ENCODE measurements at regions not wholly inside any gene's neighbourhood (a gene's known extent, or its start where the extent isn't known, plus 50 kb on each side); places are given as distances from the start of the nearest gene placed in this dataset.

GRCh38 chr7:45978010-45978681 lies 57.1 kb upstream of the IGFBP3 start:
- intact Hi-C loops (cut with micrococcal nuclease; ENCODE audit: unreplicated experiment) = loop anchor here (1.0 to 5.0 kb wide), 4 partner anchors 55 to 674 kb away; no protein-coding TSS in a partner anchor
- H3K4me1 Mint-ChIP-seq (ENCODE audit: low read depth, unreplicated experiment) = peaks cover 73% of the 10 kb centered on the region
- peak; percentile 89 for DNase-seq
- no TSS peak for BruUV-seq (replicated peaks)
- CTCF ChIA-PET = interaction anchor here (0.6 to 4.1 kb wide), 10 partner anchors 8 to 1116 kb away, joined by 3 to 47 read pairs (median 3); partner anchors contain the start of gene IGFBP3
- H3K27ac Mint-ChIP-seq (ENCODE audit: unreplicated experiment) = peak overlapping the region; percentile 99
- peak overlapping the region; percentile 37 for H3K4me3 Mint-ChIP-seq (ENCODE audit: low read depth, unreplicated experiment)
- peaks cover 24% of the 10 kb centered on the region for H3K36me3 Mint-ChIP-seq (ENCODE audit: insufficient read depth, unreplicated experiment)
- no peak for TF ChIP-seq CTCF (IDR thresholded peaks at IDR 0.05; ENCODE audit: unreplicated experiment)
- H3K9me3 Mint-ChIP-seq (ENCODE audit: low read depth, unreplicated experiment) = peaks cover 3% of the 10 kb centered on the region
- H3K27me3 Mint-ChIP-seq (ENCODE audit: unreplicated experiment) = no peaks in the 10 kb centered on the region

- Mint-ChIP-seq H3K4me1 (ENCODE audit: low read depth, unreplicated experiment) (peaks cover 81% of the 10 kb centered on the region), H3K9me3 (ENCODE audit: low read depth, unreplicated experiment) (peaks cover 3% of the 10 kb centered on the region), H3K27me3 (ENCODE audit: unreplicated experiment) (no peaks in the 10 kb centered on the region), H3K36me3 (ENCODE audit: insufficient read depth, unreplicated experiment) (peaks cover 28% of the 10 kb centered on the region), H3K4me3 (ENCODE audit: low read depth, unreplicated experiment) (no peak overlapping the region), H3K27ac (ENCODE audit: unreplicated experiment) (peak overlapping the region; percentile 99)
- intact Hi-C loops (cut with micrococcal nuclease; ENCODE audit: unreplicated experiment) = loop anchor here (5.0 kb wide), 1 partner anchor 675 kb away; no protein-coding TSS in a partner anchor
- no peak for DNase-seq
- CTCF ChIA-PET = interaction anchor here (1.0 to 4.1 kb wide), 4 partner anchors 9 to 60 kb away, joined by 3 to 47 read pairs (median 4); partner anchors contain the start of gene IGFBP3
- no TSS peak for BruUV-seq (replicated peaks)
- TF ChIP-seq CTCF (IDR thresholded peaks at IDR 0.05; ENCODE audit: unreplicated experiment) = no peak
These were observed 56.2 kb upstream of the IGFBP3 start for GRCh38 chr7:45977256-45977780.

- Mint-ChIP-seq H3K27me3 (ENCODE audit: unreplicated experiment) (no peaks in the 10 kb centered on the region), H3K27ac (ENCODE audit: unreplicated experiment) (peak overlapping the region; percentile 99), H3K4me1 (ENCODE audit: low read depth, unreplicated experiment) (peaks cover 81% of the 10 kb centered on the region), H3K9me3 (ENCODE audit: low read depth, unreplicated experiment) (no peaks in the 10 kb centered on the region), H3K4me3 (ENCODE audit: low read depth, unreplicated experiment) (no peak overlapping the region), H3K36me3 (ENCODE audit: insufficient read depth, unreplicated experiment) (peaks cover 28% of the 10 kb centered on the region)
- no peak for DNase-seq
- intact Hi-C loops (cut with micrococcal nuclease; ENCODE audit: unreplicated experiment) = loop anchor here (5.0 kb wide), 1 partner anchor 676 kb away; no protein-coding TSS in a partner anchor
- BruUV-seq (replicated peaks) = no TSS peak
- no peak for TF ChIP-seq CTCF (IDR thresholded peaks at IDR 0.05; ENCODE audit: unreplicated experiment)
- CTCF ChIA-PET = interaction anchor here (1.2 to 4.1 kb wide), 3 partner anchors 8 to 54 kb away, joined by 3 to 47 read pairs (median 4); partner anchors contain the start of gene IGFBP3
These were observed 55.4 kb upstream of the IGFBP3 start for GRCh38 chr7:45976485-45976856.

GRCh38 chr7:45975847-45976484 lies 54.9 kb upstream of the IGFBP3 start:
- DNase-seq = no peak
- Mint-ChIP-seq H3K4me3 (ENCODE audit: low read depth, unreplicated experiment) (no peak overlapping the region), H3K27ac (ENCODE audit: unreplicated experiment) (peak overlapping the region; percentile 75), H3K4me1 (ENCODE audit: low read depth, unreplicated experiment) (peaks cover 78% of the 10 kb centered on the region), H3K9me3 (ENCODE audit: low read depth, unreplicated experiment) (no peaks in the 10 kb centered on the region), H3K27me3 (ENCODE audit: unreplicated experiment) (no peaks in the 10 kb centered on the region), H3K36me3 (ENCODE audit: insufficient read depth, unreplicated experiment) (peaks cover 28% of the 10 kb centered on the region)
- CTCF ChIA-PET = interaction anchor here (0.7 to 4.1 kb wide), 4 partner anchors 9 to 739 kb away, joined by 3 to 47 read pairs (median 3); partner anchors contain the start of gene IGFBP3
- TF ChIP-seq CTCF (IDR thresholded peaks at IDR 0.05; ENCODE audit: unreplicated experiment) = no peak
- intact Hi-C loops (cut with micrococcal nuclease; ENCODE audit: unreplicated experiment) = loop anchor here (5.0 kb wide), 1 partner anchor 676 kb away; no protein-coding TSS in a partner anchor
- BruUV-seq (replicated peaks) = no TSS peak

Data from Calu3 (cell line).